ENCODE measurements at regions not wholly inside any gene's neighbourhood (a gene's known extent, or its start where the extent isn't known, plus 50 kb on each side); places are given as distances from the start of the nearest gene placed in this dataset.
A peak's percentile ranks its signal among the peaks of the same experiment; 100 is the strongest.

GRCh38 chr7:30212701-30213111, 71.7 kb upstream of the ZNRF2 start:
- no peak for DNase-seq

GRCh38 chr7:30213637-30214036, 70.8 kb upstream of the ZNRF2 start:
- no peak for DNase-seq

- no peak for DNase-seq
Observed at GRCh38 chr7:30214651-30215137, 69.7 kb upstream of the ZNRF2 start.

GRCh38 chr7:30221764-30222163, 62.6 kb upstream of the ZNRF2 start:
- DNase-seq: no peak

GRCh38 chr7:30222515-30223215, 61.7 kb upstream of the ZNRF2 start:
- no peak for DNase-seq

- DNase-seq: no peak
Observed at GRCh38 chr7:30223896-30224295, 60.5 kb upstream of the ZNRF2 start.

- DNase-seq: peak; percentile 97
Observed at GRCh38 chr7:30224511-30225062, 59.8 kb upstream of the ZNRF2 start.

GRCh38 chr7:30225863-30226613, 58.4 kb upstream of the ZNRF2 start:
- peak; percentile 79 for DNase-seq

GRCh38 chr7:30226614-30227268, 57.7 kb upstream of the ZNRF2 start:
- no peak for DNase-seq

- DNase-seq: no peak
Observed at GRCh38 chr7:30231271-30231670, 53.1 kb upstream of the ZNRF2 start.

GRCh38 chr7:30232391-30232790, 52.0 kb upstream of the ZNRF2 start:
- no peak for DNase-seq

Data from fibroblast of upper back skin (primary cell).